ENCODE measurements at regions not wholly inside any gene's neighbourhood (a gene's known extent, or its start where the extent isn't known, plus 50 kb on each side); places are given as distances from the start of the nearest gene placed in this dataset.
"Not testable (repeated sequence)": the region's sequence is repeated elsewhere in the genome, so short reads cannot be mapped to it uniquely, and the experiment has no call there.

DNA sequence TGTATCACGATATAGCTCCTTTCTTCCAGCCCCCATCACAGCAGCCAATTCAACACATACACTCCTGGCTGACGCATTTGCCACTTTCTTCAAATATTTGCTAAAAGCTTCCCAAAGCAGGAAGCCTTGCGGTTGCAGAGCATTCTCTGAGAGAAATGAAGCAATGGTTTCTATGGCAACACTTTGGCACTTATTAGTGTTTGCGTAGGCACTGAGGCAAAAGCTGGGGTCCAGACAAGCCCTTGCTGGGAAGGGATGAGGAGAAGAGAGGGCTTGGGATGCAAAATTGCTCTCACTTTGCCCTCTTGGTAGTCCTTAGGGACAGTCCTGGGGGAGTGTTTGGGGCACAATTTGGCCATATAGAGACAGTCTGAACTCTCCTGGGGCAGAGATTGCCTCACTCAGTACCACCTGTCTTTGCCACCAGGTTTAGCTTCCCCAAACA lies 55.0 kb upstream of the PAK3 start:
- no peak for DNase-seq
- H3K27ac ChIP-seq, result no peak overlapping the region
- intact Hi-C loops (cut with DNase I), result no loop called here
- 37 to 44% (median 41%) methylated on average over 4 of the region's 4 CpGs for WGBS, 3 donors
- no peaks in the 10 kb centered on the region for H3K4me1 ChIP-seq (ENCODE audit: insufficient read depth)
- H3K36me3 ChIP-seq, result no peaks in the 10 kb centered on the region
- TF ChIP-seq, protein P1, sequence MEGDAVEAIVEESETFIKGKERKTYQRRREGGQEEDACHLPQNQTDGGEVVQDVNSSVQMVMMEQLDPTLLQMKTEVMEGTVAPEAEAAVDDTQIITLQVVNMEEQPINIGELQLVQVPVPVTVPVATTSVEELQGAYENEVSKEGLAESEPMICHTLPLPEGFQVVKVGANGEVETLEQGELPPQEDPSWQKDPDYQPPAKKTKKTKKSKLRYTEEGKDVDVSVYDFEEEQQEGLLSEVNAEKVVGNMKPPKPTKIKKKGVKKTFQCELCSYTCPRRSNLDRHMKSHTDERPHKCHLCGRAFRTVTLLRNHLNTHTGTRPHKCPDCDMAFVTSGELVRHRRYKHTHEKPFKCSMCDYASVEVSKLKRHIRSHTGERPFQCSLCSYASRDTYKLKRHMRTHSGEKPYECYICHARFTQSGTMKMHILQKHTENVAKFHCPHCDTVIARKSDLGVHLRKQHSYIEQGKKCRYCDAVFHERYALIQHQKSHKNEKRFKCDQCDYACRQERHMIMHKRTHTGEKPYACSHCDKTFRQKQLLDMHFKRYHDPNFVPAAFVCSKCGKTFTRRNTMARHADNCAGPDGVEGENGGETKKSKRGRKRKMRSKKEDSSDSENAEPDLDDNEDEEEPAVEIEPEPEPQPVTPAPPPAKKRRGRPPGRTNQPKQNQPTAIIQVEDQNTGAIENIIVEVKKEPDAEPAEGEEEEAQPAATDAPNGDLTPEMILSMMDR (IDR thresholded peaks at IDR 0.05), result no peak
- TF ChIP-seq POLR2A (IDR thresholded peaks at IDR 0.05), result no peak
- no peak for TF ChIP-seq EP300 (IDR thresholded peaks at IDR 0.05)
- no peak overlapping the region for H3K4me3 ChIP-seq
- H3K27me3 ChIP-seq, result no peaks in the 10 kb centered on the region
- no peaks in the 10 kb centered on the region for H3K9me3 ChIP-seq

DNA sequence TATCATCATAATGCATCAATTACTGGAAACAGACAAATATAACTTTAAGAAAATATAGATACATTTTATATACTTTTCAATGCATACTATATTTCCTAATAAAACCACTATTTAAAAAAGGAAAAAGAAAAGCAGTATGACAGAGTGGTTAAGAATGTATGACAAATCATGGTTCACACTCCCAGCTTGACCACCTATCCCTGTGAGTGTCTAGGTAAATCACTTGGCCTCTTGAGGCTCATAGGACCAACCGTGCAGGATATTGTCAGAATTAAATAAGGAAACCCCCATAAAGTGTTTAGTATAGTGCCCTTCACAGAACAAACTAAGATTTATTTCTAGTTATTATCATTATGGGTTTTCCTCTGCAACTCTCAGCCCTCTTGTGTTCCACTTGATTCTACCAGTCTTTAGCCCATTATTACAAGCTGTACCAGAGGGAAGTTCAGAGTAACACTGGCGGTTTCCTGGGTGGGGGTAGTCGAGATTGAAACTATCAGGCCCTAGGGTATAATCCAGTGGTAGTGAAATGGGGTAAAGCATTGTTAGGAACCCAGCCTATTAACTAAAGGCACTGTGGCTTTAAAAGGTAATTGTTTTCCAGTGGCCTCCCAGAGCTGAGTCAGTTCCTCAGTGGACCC lies 55.5 kb upstream of the PAK3 start:
- no peaks in the 10 kb centered on the region for H3K27me3 ChIP-seq

DNA sequence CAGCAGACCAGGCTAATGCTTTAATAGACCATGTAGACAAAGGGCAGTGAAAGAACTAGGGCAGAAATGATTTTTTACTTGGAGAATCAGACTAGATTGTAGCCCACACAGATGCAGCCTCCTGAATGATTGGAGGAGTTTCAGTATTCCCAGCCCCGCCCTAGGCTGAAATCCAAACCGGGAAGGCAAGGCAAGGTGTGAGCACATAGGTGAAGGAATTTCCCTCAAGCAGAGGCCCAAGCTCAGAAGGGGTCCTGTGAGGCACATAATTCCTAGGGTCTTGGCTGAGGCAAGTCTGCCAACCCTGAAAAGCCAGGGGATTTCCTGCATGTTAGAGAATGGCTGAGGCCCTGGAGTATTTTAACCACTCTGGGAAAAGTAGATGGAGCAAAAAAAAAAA lies 56.4 kb upstream of the PAK3 start:
- H3K4me3 ChIP-seq, result no peak overlapping the region
- TF ChIP-seq POLR2A (IDR thresholded peaks at IDR 0.05) (no peak), EP300 (IDR thresholded peaks at IDR 0.05) (no peak)
- TF ChIP-seq, protein P1 (IDR thresholded peaks at IDR 0.05), result no peak
- no peaks in the 10 kb centered on the region for H3K4me1 ChIP-seq (ENCODE audit: insufficient read depth)
- no peak for DNase-seq
- H3K36me3 ChIP-seq, result no peaks in the 10 kb centered on the region
- H3K27me3 ChIP-seq, result no peaks in the 10 kb centered on the region
- no peak overlapping the region for H3K27ac ChIP-seq
- no peaks in the 10 kb centered on the region for H3K9me3 ChIP-seq
- 54 to 63% (median 59%) methylated on average over 2 of the region's 2 CpGs for WGBS, 3 donors
- intact Hi-C loops (cut with DNase I), result loop anchor here in 1 of 4 donors (5.0 kb wide), 1 partner anchor 608 kb away; no protein-coding TSS in a partner anchor

More for the DNA sequence above, 55.5 kb upstream of the PAK3 start:
- intact Hi-C loops (cut with DNase I), result no loop called here
- no peaks in the 10 kb centered on the region for H3K9me3 ChIP-seq
- 39 to 52% (median 51%) methylated on average over 3 of the region's 3 CpGs for WGBS, 3 donors
- no peak for TF ChIP-seq POLR2A (IDR thresholded peaks at IDR 0.05)
- no peak for TF ChIP-seq EP300 (IDR thresholded peaks at IDR 0.05)
- TF ChIP-seq, protein P1 (IDR thresholded peaks at IDR 0.05), result no peak
- no peak overlapping the region for H3K4me3 ChIP-seq
- DNase-seq, result no peak
- H3K36me3 ChIP-seq, result no peaks in the 10 kb centered on the region
- no peaks in the 10 kb centered on the region for H3K4me1 ChIP-seq (ENCODE audit: insufficient read depth)
- no peak overlapping the region for H3K27ac ChIP-seq

DNA sequence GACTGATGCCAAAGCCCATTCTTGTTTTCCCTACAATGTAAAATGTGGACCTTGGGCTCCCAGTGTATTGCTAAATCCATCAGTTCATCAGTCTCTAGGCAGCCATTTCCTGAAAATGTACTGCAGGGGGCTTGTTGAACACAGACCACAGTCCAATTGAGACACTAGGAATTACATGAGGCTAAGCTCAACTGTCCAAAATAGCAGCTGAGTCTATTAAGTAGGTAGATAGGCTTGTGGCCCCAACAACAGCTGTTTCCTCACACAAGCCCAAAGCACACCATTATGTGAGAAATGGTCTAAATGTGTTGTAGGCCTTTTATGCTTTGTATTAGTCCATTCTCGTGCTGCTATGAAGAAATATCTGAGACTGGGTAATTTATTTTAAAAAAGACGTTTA lies 60.0 kb upstream of the PAK3 start:
- H3K27me3 ChIP-seq, result no peaks in the 10 kb centered on the region
- H3K27ac ChIP-seq, result no peak overlapping the region
- no peaks in the 10 kb centered on the region for H3K36me3 ChIP-seq
- 61 to 64% (median 63%) methylated on average over 2 of the region's 2 CpGs for WGBS, 3 donors
- H3K4me1 ChIP-seq (ENCODE audit: insufficient read depth), result no peaks in the 10 kb centered on the region
- no peak overlapping the region for H3K4me3 ChIP-seq
- TF ChIP-seq EP300 (IDR thresholded peaks at IDR 0.05) (no peak), POLR2A (IDR thresholded peaks at IDR 0.05) (no peak)
- intact Hi-C loops (cut with DNase I), result loop anchor here in 1 of 4 donors (5.0 kb wide), 1 partner anchor 611 kb away; no protein-coding TSS in a partner anchor
- no peak for DNase-seq
- H3K9me3 ChIP-seq, result no peaks in the 10 kb centered on the region

DNA sequence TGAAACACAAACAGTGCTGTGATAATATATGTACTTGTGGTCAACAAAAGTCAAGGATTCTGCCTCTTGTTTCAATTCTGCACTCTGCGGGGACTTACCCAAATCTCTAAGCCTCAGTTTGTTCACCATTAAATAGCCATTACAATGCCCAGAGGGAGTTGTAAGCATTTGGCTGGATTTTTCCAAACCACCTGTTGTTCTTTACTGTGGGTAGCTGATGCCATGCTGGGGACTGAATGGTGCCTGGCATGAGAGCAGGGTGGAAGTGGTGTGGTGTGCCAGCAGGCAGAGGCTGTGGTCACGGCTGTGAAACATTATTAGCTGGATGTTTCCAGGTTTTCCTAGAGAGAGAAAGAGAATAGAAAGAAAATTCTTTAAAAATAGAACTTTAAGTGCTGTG lies 60.7 kb upstream of the PAK3 start:
- TF ChIP-seq POLR2A (IDR thresholded peaks at IDR 0.05), result no peak
- no peak for TF ChIP-seq EP300 (IDR thresholded peaks at IDR 0.05)
- TF ChIP-seq, protein P1 (IDR thresholded peaks at IDR 0.05), result no peak
- H3K4me1 ChIP-seq (ENCODE audit: insufficient read depth), result no peaks in the 10 kb centered on the region
- no peak overlapping the region for H3K4me3 ChIP-seq
- intact Hi-C loops (cut with DNase I), result loop anchor here in 1 of 4 donors (5.0 kb wide), 1 partner anchor 612 kb away; no protein-coding TSS in a partner anchor
- H3K36me3 ChIP-seq, result no peaks in the 10 kb centered on the region
- 69 to 70% (median 69%) methylated on average over 2 of the region's 2 CpGs for WGBS, 3 donors
- no peaks in the 10 kb centered on the region for H3K27me3 ChIP-seq
- no peak for DNase-seq
- H3K27ac ChIP-seq, result no peak overlapping the region
- no peaks in the 10 kb centered on the region for H3K9me3 ChIP-seq

DNA sequence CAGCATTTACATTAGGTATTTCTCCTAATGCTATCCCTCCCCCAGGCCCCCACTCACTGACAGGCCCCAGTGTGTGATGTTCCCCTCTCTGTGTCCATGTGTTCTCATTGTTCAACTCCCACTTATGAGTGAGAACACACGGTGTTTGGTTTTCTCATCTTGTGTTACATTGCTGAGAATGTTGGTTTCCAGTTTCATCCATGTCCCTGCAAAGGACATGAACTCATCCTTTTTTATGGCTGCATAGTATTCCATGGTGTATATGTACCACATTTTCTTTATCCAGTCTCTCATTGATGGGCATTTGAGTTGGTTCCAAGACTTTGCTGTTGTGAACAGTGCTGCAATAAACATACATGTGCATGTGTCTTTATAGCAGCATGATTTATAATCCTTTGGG lies 73.0 kb upstream of the PAK3 start:
- 56 to 77% (median 61%) methylated on average over 1 of the region's 1 CpG for WGBS, 3 donors
- H3K4me3 ChIP-seq; H3K9me3 ChIP-seq; intact Hi-C loops (cut with DNase I); H3K27ac ChIP-seq; DNase-seq; H3K36me3 ChIP-seq; H3K4me1 ChIP-seq (ENCODE audit: insufficient read depth); H3K27me3 ChIP-seq: not testable (repeated sequence)

All from ovary (tissue), 7 donors.